M059J (cell line): ENCODE measurements at regions not wholly inside any gene's neighbourhood (a gene's known extent, or its start where the extent isn't known, plus 50 kb on each side); places are given as distances from the start of the nearest gene placed in this dataset.

Experiments used
- DNase-seq: peaks from one replicate; pipeline ENCODE4 v3.0.0-alpha.2; 2012; ENCODE audit warnings: low read depth

- DNase-seq = no peak
Observed at GRCh38 chr12:93043192-93043876, 114.2 kb upstream of the EEA1 start.

GRCh38 chr12:93043877-93044209 is 114.7 kb upstream of the EEA1 start:
- DNase-seq = no peak

GRCh38 chr12:93047118-93047517 is 118.0 kb upstream of the EEA1 start:
- no peak for DNase-seq

- DNase-seq = no peak
Observed at GRCh38 chr12:93048656-93049055, 119.6 kb upstream of the EEA1 start.

GRCh38 chr12:93050026-93050747 is 121.1 kb upstream of the EEA1 start:
- DNase-seq = peak; percentile 73

GRCh38 chr12:93050748-93051081 is 121.6 kb upstream of the EEA1 start:
- DNase-seq = no peak

- DNase-seq = no peak
Observed at GRCh38 chr12:93054021-93054420, 124.9 kb upstream of the EEA1 start.

GRCh38 chr12:93055221-93055620 is 126.1 kb upstream of the EEA1 start:
- DNase-seq = no peak

- no peak for DNase-seq
Observed at GRCh38 chr12:93056971-93057535, 128.0 kb upstream of the EEA1 start.

- DNase-seq = no peak
Observed at GRCh38 chr12:93058280-93058679, 129.2 kb upstream of the EEA1 start.

GRCh38 chr12:93059288-93059687 is 130.2 kb upstream of the EEA1 start:
- no peak for DNase-seq

GRCh38 chr12:93059925-93060665 is 131.0 kb upstream of the EEA1 start:
- DNase-seq = no peak

GRCh38 chr12:93060666-93061472 is 131.8 kb upstream of the EEA1 start:
- peak; percentile 18 for DNase-seq

GRCh38 chr12:93061473-93062419 is 132.7 kb upstream of the EEA1 start:
- DNase-seq = no peak

- no peak for DNase-seq
Observed at GRCh38 chr12:93065896-93066295, 136.8 kb upstream of the EEA1 start.

- no peak for DNase-seq
Observed at GRCh38 chr12:93072340-93072739, 143.2 kb upstream of the EEA1 start.

GRCh38 chr12:93073324-93073723 is 144.2 kb upstream of the EEA1 start:
- no peak for DNase-seq

GRCh38 chr12:93078059-93078458 is 149.0 kb upstream of the EEA1 start:
- no peak for DNase-seq

GRCh38 chr12:93078577-93078976 is 149.5 kb upstream of the EEA1 start:
- DNase-seq = no peak

- no peak for DNase-seq
Observed at GRCh38 chr12:93079271-93079670, 150.2 kb upstream of the EEA1 start.

- no peak for DNase-seq
Observed at GRCh38 chr12:93079976-93080375, 150.9 kb upstream of the EEA1 start.
